ENCODE measurements at regions not wholly inside any gene's neighbourhood (a gene's known extent, or its start where the extent isn't known, plus 50 kb on each side); places are given as distances from the start of the nearest gene placed in this dataset.

- DNase-seq (ENCODE audit: insufficient read length, low spot score): no peak
These were observed 677.0 kb upstream of the FANCL start for GRCh38 chr2:58918141-58918540.

DNA sequence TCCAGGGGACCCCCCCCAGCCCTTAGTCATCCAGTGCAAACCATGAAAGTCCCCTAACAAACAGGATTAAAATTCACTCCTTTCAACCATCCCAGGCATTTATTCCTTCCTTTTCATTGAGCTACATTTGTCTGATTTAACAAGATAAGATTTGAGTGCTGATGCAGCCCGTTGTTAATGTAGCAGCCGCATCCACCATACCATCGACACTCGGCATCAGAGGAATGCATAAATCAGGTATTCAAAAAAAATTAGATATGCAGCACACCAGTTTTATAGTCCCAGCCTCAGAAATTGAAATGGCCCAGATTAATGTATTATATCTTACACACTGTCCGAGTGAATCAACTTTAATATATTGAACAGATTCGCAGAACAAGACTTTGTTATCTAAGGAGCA is 676.5 kb upstream of the FANCL start:
- no peak for DNase-seq (ENCODE audit: insufficient read length, low spot score)
- TF ChIP-seq CTCF (IDR thresholded peaks at IDR 0.05; ENCODE audit: insufficient read depth, missing control alignments): no peak
- FAIRE-seq: no peak

More at GRCh38 chr2:58918141-58918540, 677.0 kb upstream of the FANCL start:
- TF ChIP-seq CTCF (IDR thresholded peaks at IDR 0.05; ENCODE audit: insufficient read depth, missing control alignments): no peak
- FAIRE-seq: no peak

DNA sequence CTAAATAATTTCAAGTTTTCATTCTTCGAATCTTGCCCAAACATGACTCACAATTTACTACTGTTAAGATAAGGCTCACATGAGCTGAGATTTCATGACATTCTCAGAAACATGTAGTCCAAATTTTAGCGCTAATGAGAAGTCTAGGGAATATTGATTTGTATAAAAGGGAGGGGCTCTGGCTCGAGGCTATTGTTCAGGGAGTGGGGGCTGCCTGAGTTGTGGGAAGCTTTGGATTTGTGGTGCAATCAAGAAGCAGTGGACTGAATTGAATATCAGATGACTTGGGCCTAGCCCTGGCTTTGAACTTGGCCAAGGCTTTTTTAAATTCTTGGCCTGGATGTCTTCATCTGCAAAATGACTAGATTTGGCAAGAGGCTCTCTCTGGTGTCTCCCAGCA is 674.9 kb upstream of the FANCL start:
- no peak for TF ChIP-seq CTCF (IDR thresholded peaks at IDR 0.05; ENCODE audit: insufficient read depth, missing control alignments)
- FAIRE-seq: no peak
- no peak for DNase-seq (ENCODE audit: insufficient read length, low spot score)

GRCh38 chr2:58914733-58915505 is 673.8 kb upstream of the FANCL start:
- no peak for DNase-seq (ENCODE audit: insufficient read length, low spot score)
- no peak for FAIRE-seq

GRCh38 chr2:58913082-58913726 is 672.1 kb upstream of the FANCL start:
- FAIRE-seq: no peak
- DNase-seq (ENCODE audit: insufficient read length, low spot score): no peak

More at GRCh38 chr2:58914733-58915505, 673.8 kb upstream of the FANCL start:
- no peak for TF ChIP-seq CTCF (IDR thresholded peaks at IDR 0.05; ENCODE audit: insufficient read depth, missing control alignments)

GRCh38 chr2:58911877-58912276 is 670.8 kb upstream of the FANCL start:
- no peak for DNase-seq (ENCODE audit: insufficient read length, low spot score)
- TF ChIP-seq CTCF (IDR thresholded peaks at IDR 0.05; ENCODE audit: insufficient read depth, missing control alignments): no peak
- FAIRE-seq: no peak

More at GRCh38 chr2:58913082-58913726, 672.1 kb upstream of the FANCL start:
- TF ChIP-seq CTCF (IDR thresholded peaks at IDR 0.05; ENCODE audit: insufficient read depth, missing control alignments): no peak
